Stimulated activated CD8-positive, alpha-beta memory T cell treated with anti-CD3 and anti-CD28 coated beads, Interleukin-4, amount 100 ng/mL, for 4 hours (primary cell): ENCODE measurements at regions not wholly inside any gene's neighbourhood (a gene's known extent, or its start where the extent isn't known, plus 50 kb on each side); places are given as distances from the start of the nearest gene placed in this dataset.
"Not testable (repeated sequence)": the region's sequence is repeated elsewhere in the genome, so short reads cannot be mapped to it uniquely, and the experiment has no call there.

Experiments
- DNase-seq, 2 donors: peaks; one replicate each; pipeline ENCODE4 v3.0.0-alpha.2; 2020; ENCODE audit warnings: low read depth in 2 of 2, low spot score in 1 of 2

GRCh38 chr2:145415151-145415550 lies 895.2 kb upstream of the ZEB2 start:
- no peak for DNase-seq

DNA sequence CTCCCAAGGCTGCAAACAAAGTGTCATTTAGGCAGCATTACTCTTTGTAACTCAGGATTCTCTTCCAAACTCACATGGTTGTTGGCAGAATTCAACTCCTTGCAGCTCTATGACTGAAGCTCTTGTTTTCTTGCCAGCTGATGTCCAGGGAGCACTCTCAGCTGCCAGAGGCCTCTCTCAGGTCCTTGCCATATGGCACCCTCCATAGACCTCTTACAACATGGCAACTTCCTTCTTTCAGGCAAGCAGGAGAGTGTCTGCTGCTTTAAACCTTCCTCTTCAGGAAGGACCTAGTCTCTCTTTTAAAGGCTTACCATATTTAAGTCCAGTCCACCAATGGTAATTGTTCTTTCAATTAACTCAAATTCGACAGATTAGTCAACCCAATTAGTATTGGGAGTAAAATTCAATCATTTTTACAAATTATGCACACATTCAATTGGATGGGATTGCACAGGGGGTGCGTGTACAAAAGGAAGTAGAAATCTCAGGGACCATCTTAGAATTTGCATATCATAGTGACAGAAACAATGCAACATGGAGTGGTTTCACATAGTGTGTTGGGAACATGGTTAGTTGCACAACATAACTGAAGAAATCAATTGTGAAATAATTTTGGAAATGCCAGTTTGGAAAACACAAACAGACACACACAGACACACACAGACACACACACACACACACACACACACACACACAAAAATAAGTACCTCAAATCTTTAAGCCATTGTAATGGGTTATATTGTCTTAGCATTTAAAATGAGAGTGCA lies 893.5 kb upstream of the ZEB2 start:
- DNase-seq = no peak

DNA sequence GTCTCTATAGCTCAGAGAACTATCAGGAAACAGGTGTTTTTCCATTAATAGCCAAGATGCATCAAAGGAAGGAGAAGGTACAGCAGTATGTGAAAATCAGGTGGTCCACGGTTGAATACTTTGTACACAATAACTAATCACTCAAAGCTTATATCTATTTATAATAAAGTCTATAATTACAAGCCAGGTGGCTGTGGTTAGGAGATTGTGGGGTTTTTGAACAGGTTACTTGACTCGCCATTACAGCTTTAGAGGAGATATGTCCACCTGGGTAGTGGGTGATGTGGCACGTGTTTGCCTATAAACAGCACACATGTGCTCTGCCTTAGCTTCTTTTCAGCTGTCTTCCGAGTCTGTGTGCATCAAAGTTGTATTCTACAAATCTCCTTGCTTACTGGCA lies 892.2 kb upstream of the ZEB2 start:
- no peak for DNase-seq

DNA sequence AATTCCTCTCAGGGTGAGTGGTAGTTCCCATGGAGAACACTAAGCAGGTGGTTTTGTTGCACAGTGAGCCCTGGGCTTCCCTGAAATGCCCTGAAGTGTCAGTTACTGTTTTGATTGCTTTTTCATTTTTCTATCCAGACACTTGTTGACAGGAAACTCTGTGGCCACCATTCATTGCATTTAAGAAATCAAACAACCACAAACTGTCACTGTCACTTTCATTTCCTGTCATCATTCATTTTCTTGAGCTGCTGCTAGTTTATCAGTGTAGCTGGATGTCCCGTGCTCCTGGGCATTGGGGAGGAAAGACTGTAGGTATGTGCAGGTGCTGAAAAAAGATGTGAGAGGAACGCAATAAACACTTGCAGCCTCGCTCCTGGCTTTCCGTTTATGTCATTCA lies 891.6 kb upstream of the ZEB2 start:
- no peak for DNase-seq

- no peak for DNase-seq
Measured at GRCh38 chr2:145410086-145410485, 890.2 kb upstream of the ZEB2 start.

DNA sequence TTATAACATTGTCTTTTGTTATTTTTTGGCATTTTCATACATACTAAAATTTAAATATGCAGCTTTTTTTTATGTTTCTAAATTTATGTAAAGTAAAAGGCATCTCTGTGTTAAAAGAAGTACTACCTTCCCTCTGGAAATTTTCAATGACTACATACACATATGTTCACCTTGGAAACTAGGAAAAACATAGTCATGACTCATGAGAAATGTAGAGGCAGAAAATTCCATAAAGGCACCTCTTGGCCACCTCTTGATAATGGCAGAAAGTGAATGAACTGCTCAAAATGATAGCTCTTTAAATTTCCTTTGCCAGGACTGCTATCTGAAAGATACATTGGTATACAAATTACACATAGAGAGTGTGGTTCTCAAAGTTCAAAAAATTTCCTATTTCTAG lies 889.1 kb upstream of the ZEB2 start:
- DNase-seq = no peak

GRCh38 chr2:145404690-145405089 lies 884.8 kb upstream of the ZEB2 start:
- no peak for DNase-seq

GRCh38 chr2:145402706-145403277 lies 882.9 kb upstream of the ZEB2 start:
- no peak for DNase-seq

GRCh38 chr2:145399131-145399530 lies 879.2 kb upstream of the ZEB2 start:
- DNase-seq = no peak

- DNase-seq = no peak
Measured at GRCh38 chr2:145394181-145394580, 874.3 kb upstream of the ZEB2 start.

DNA sequence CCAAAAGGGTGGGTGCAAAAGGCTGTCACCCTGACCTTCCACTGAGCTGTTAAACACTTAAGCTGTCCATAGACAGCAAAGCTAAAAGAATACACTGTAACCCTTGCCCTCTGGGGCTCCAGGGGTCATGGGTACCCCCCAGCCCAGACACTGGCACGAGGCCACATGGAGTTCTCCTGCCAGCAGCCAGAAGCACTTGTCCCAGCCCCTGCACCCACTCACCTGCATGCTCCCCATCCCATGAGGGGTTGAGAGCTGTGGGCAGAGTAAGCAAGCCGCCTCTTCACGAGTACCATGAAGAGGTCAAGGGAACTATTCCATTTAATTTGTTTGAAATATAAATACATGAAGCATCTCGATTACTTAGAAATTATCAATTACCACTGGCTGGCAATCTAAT lies 867.1 kb upstream of the ZEB2 start:
- no peak for DNase-seq

- DNase-seq = no peak
Measured at GRCh38 chr2:145383961-145384360, 864.0 kb upstream of the ZEB2 start.

GRCh38 chr2:145380436-145381017 lies 860.6 kb upstream of the ZEB2 start:
- DNase-seq = no peak

DNA sequence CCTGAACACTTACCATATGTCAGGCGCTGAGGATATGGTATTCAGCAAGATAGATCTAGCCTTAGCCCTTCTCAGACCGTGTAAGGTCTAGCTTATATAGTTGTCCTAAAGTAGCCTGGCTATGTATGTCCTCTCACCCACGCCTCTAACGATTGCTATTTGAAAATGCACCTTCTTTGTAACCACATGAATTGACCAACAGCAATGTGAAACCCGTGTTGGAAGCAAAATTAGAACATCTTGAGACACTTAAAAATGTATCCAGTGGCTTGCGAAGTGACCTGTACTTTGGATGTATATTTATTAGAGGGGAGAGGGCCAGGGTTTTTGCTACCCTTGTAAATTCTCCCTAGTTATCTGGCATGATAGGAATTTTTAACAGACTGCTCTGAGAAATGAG lies 860.0 kb upstream of the ZEB2 start:
- DNase-seq = no peak

- no peak for DNase-seq
Measured at GRCh38 chr2:145374165-145374564, 854.2 kb upstream of the ZEB2 start.

- not testable (repeated sequence) for DNase-seq
Measured at GRCh38 chr2:145367334-145367733, 847.4 kb upstream of the ZEB2 start.

DNA sequence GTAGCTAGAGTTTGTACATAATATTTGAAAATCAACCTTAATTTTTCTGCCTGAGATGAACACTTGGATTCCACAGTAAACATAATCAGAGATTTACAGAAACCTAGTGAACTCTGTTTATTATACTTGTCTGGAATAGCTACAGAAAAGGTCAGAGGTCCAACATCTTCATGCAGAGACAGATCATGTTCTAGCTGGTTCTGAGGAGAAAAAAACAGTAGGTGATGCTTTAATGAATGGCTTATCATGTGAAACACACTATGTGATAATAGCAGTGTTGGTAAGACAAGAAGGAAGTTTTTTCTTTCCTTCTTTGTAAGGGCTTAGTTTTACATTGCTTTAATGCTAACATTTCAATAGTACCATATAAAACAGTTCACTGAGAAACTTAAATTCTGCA lies 846.4 kb upstream of the ZEB2 start:
- no peak for DNase-seq

DNA sequence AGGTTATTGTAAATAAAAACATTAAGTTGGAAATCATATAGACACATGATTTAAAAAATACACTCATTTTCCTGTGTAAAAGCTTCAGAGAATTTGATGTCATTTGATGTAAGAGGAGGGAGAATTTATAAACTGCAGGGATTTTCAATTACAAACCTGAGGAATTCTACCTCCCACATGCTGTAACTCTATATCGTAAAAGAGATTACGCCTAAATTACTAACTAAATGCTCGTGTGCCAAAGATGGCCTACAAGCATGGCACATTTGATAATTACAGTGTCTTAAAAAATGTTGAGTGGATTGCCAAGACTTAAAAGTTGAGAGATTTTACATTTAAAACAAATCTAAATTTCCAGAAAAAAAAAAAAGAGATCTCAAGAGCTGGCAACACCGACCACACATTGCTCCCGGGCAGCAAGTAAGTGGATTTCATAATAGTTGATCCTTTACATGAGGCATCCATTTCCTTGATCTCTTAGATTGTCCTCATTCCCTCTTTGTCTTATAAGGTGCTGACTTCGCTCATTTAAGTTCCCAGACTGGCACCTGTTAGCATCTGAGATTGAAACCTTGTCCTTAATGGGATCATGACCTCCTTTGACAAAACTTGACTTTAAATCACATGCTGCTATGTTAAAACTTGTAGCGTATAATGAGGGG lies 840.3 kb upstream of the ZEB2 start:
- no peak for DNase-seq

DNA sequence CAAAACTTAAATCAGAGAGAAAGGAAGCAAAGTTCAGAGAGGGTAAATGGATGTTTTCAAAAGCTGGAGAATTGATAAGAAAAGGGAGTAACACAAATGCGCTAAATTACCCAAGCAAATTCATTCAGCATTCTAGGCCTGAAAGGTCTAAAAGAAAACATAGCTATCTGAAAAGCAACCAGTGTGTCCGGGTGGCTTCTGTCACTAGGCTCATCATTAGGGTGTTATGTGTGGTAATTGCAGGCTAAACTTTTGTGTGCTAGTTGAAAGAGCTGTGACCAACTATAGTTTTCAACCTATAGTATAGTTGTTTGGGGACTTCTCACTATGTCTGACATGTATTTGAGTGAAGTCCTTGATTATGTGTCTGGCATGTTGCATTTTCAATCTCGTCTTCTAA lies 839.6 kb upstream of the ZEB2 start:
- no peak for DNase-seq

DNA sequence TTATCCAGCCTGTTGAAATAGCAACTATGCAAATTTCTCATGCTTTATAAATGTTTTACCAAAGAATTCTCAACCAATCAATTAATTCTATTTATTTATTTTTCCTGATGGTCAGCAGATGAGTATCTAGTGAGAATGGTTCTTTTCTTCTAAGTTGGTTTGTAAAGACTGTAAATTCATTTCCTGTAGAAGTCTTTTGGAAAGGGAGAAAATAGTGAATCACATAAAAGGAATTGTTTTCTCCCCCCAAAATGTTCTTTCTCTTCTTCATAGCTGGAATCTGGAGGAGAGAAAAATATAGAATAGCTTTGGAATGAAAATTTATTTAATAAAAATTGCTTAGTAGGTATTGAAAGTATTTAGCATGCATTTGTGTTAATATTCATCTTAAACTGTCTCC lies 836.1 kb upstream of the ZEB2 start:
- DNase-seq = no peak

GRCh38 chr2:145352484-145352883 lies 832.6 kb upstream of the ZEB2 start:
- DNase-seq = no peak

GRCh38 chr2:145351864-145352425 lies 832.0 kb upstream of the ZEB2 start:
- no peak for DNase-seq
